HT1080 (cell line): ENCODE measurements at regions not wholly inside any gene's neighbourhood (a gene's known extent, or its start where the extent isn't known, plus 50 kb on each side); places are given as distances from the start of the nearest gene placed in this dataset.
"Not testable (repeated sequence)": the region's sequence is repeated elsewhere in the genome, so short reads cannot be mapped to it uniquely, and the experiment has no call there.

Source experiments
- DNase-seq: peaks from one replicate; pipeline ENCODE4 v3.0.0-alpha.2; 2015; ENCODE audit warnings: low read depth

- peak; percentile 59 for DNase-seq
Observed at GRCh38 chr3:176872771-176873209, 324.5 kb downstream of the TBL1XR1 start.

- DNase-seq = no peak
Observed at GRCh38 chr3:176870451-176870850, 326.8 kb downstream of the TBL1XR1 start.

- DNase-seq = peak; percentile 14
Observed at GRCh38 chr3:176867681-176868663, 329.3 kb downstream of the TBL1XR1 start.

- no peak for DNase-seq
Observed at GRCh38 chr3:176861137-176861536, 336.1 kb downstream of the TBL1XR1 start.

GRCh38 chr3:176856721-176857120 is 340.6 kb downstream of the TBL1XR1 start:
- DNase-seq = no peak

- no peak for DNase-seq
Observed at GRCh38 chr3:176855901-176856486, 341.3 kb downstream of the TBL1XR1 start.

GRCh38 chr3:176855213-176855612 is 342.1 kb downstream of the TBL1XR1 start:
- DNase-seq = no peak

- DNase-seq = no peak
Observed at GRCh38 chr3:176850498-176850897, 346.8 kb downstream of the TBL1XR1 start.

- peak; percentile 39 for DNase-seq
Observed at GRCh38 chr3:176848431-176849214, 348.7 kb downstream of the TBL1XR1 start.

- no peak for DNase-seq
Observed at GRCh38 chr3:176842914-176843313, 354.4 kb downstream of the TBL1XR1 start.

- no peak for DNase-seq
Observed at GRCh38 chr3:176840641-176841286, 356.5 kb downstream of the TBL1XR1 start.

GRCh38 chr3:176839901-176840300 is 357.4 kb downstream of the TBL1XR1 start:
- DNase-seq = no peak

- DNase-seq = no peak
Observed at GRCh38 chr3:176839466-176839865, 357.8 kb downstream of the TBL1XR1 start.

GRCh38 chr3:176827244-176827643 is 370.0 kb downstream of the TBL1XR1 start:
- not testable (repeated sequence) for DNase-seq

GRCh38 chr3:176824811-176825210 is 372.5 kb downstream of the TBL1XR1 start:
- DNase-seq = no peak

GRCh38 chr3:176820764-176821163 is 376.5 kb downstream of the TBL1XR1 start:
- no peak for DNase-seq

GRCh38 chr3:176816937-176817336 is 380.3 kb downstream of the TBL1XR1 start:
- no peak for DNase-seq

- peak; percentile 60 for DNase-seq
Observed at GRCh38 chr3:176814285-176814684, 383.0 kb downstream of the TBL1XR1 start.

- DNase-seq = no peak
Observed at GRCh38 chr3:176807938-176808337, 389.3 kb downstream of the TBL1XR1 start.

- DNase-seq = no peak
Observed at GRCh38 chr3:176799675-176800074, 397.6 kb downstream of the TBL1XR1 start.

- DNase-seq = no peak
Observed at GRCh38 chr3:176798680-176799079, 398.6 kb downstream of the TBL1XR1 start.
